ENCODE measurements at regions not wholly inside any gene's neighbourhood (a gene's known extent, or its start where the extent isn't known, plus 50 kb on each side); places are given as distances from the start of the nearest gene placed in this dataset.

GRCh38 chr7:135840591-135840990 lies 92.0 kb upstream of the FAM180A start:
- no peak for TF ChIP-seq CTCF (IDR thresholded peaks at IDR 0.05)
- no peak for TF ChIP-seq POLR2A (IDR thresholded peaks at IDR 0.05)
- no peak for TF ChIP-seq POLR2AphosphoS5 (IDR thresholded peaks at IDR 0.05)

All from breast epithelium (tissue), 3 donors.